Fibroblast of villous mesenchyme (primary cell): ENCODE measurements at regions not wholly inside any gene's neighbourhood (a gene's known extent, or its start where the extent isn't known, plus 50 kb on each side); places are given as distances from the start of the nearest gene placed in this dataset.

Experiments
- DNase-seq: peaks from one replicate; pipeline ENCODE4 v3.0.0-alpha.2; 2010; ENCODE audit warnings: low read depth
- H3K4me3 ChIP-seq: 2 replicates; pipeline ENCODE4 v1.5.1; 2011; ENCODE audit warnings: low read depth, mild to moderate bottlenecking, low read length
- CTCF ChIP-seq: IDR thresholded peaks from 2 replicates; pipeline ENCODE4 v1.5.1; 2012; ENCODE audit warnings: low read depth, mild to moderate bottlenecking, low read length; ENCODE audit not compliant: insufficient read depth

GRCh38 chr15:67918205-67918861, 78.5 kb upstream of the RNU6-1 start:
- TF ChIP-seq CTCF = no peak
- no peak overlapping the region for H3K4me3 ChIP-seq
- no peak for DNase-seq

- TF ChIP-seq CTCF = no peak
- H3K4me3 ChIP-seq = no peak overlapping the region
- DNase-seq = no peak
Observed at GRCh38 chr15:67920524-67921240, 80.8 kb upstream of the RNU6-1 start.

GRCh38 chr15:67922106-67922675, 82.3 kb upstream of the RNU6-1 start:
- no peak overlapping the region for H3K4me3 ChIP-seq
- no peak for TF ChIP-seq CTCF
- DNase-seq = no peak

- no peak for TF ChIP-seq CTCF
- peak; percentile 56 for DNase-seq
Observed at GRCh38 chr15:67922971-67923945, 83.4 kb upstream of the RNU6-1 start.

GRCh38 chr15:67924359-67924974, 84.6 kb upstream of the RNU6-1 start:
- H3K4me3 ChIP-seq = no peak overlapping the region
- DNase-seq = no peak
- TF ChIP-seq CTCF = no peak

More at GRCh38 chr15:67922971-67923945, 83.4 kb upstream of the RNU6-1 start:
- no peak overlapping the region for H3K4me3 ChIP-seq

- TF ChIP-seq CTCF = no peak
- no peak for DNase-seq
- H3K4me3 ChIP-seq = no peak overlapping the region
Observed at GRCh38 chr15:67925182-67925581, 85.3 kb upstream of the RNU6-1 start.
